Kasumi-1 (cell line): ENCODE measurements at regions not wholly inside any gene's neighbourhood (a gene's known extent, or its start where the extent isn't known, plus 50 kb on each side); places are given as distances from the start of the nearest gene placed in this dataset.
A peak's percentile ranks its signal among the peaks of the same experiment; 100 is the strongest.
"Not testable (repeated sequence)": the region's sequence is repeated elsewhere in the genome, so short reads cannot be mapped to it uniquely, and the experiment has no call there.

ENCODE experiments used
- DNase-seq, 2 experiments: peaks; one replicate each; lab custom pipeline; 2025; lab: John Stamatoyannopoulos, UW

- no peak for DNase-seq
Observed at GRCh38 chr22:26806445-26807175, 149.2 kb downstream of the MIAT start.

DNA sequence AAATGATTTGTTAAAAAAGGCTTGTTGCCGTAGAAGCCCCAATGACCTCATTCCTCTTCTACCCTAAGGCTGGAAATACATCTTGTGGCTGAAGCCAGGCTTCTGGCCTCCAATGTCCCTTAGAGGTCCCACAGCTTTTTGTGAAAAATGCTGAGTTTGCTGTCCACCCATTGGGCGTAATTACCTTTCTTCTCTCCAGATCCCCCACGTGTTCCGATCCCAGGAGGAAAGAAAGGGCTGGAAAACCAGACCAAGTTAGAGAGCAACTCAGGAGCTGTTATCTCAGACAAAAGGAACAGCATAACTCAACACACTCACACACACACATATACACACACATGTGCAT, 154.2 kb downstream of the MIAT start:
- no peak for DNase-seq

- DNase-seq, result no peak
Observed at GRCh38 chr22:26812731-26813130, 155.3 kb downstream of the MIAT start.

DNA sequence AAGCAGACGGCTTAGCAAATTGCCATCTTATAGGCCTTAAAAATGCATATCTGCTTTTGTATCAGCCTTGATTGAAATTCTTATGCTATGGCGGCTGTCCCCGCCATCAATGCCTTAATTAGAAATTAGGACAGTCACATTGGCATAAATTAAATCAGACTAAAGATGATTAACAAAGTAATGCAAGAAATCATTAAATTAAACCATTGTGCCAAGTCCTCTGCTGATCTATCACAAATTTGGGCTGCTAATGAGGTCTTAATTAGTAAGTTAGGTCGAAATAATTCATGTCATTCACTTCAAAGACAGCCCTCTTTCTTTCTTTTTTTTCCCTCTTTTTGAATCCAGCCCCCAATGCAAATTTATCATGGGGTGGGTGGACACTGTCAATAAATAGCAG, 159.3 kb downstream of the MIAT start:
- no peak for DNase-seq

DNA sequence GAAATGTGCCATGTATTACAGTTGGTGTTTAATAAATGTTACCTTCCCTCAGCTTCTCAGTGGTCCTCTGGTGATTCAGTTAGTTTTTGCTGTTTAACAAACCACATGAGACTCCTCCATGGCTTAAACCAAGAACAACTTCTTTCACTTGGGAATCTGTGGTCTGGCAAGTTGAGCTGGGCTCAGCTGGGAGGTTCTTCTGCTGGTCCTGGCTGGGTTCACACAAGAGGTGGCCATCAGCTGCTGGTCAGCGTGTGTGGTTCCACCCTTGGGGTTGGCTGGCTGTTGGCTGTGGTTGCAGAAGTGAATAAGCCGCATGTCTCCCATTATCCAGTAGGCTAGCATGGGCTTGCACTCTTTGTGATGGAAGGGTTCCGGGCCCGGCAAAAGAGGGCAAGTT, 160.5 kb downstream of the MIAT start:
- no peak for DNase-seq

GRCh38 chr22:26821854-26822253, 164.5 kb downstream of the MIAT start:
- no peak for DNase-seq

DNA sequence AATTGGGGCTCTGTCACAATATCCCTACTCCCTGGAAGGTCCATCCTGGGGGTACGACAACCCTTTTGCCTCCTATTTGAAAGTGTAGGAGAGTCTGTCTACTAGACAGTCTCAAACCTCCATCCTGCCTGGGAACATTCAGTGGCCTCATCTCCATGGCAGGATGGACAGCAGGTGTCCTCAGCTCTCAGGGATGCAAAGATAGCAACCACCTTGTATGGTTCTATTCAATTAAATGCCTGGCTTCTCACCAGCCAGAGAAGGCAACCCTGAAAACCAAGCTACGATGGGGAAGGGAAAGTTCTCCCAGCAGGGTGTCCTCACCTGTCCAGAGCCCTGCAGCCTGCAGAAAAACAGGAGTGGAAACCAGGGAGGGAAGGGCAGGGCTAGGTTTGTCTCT, 164.9 kb downstream of the MIAT start:
- no peak for DNase-seq

DNA sequence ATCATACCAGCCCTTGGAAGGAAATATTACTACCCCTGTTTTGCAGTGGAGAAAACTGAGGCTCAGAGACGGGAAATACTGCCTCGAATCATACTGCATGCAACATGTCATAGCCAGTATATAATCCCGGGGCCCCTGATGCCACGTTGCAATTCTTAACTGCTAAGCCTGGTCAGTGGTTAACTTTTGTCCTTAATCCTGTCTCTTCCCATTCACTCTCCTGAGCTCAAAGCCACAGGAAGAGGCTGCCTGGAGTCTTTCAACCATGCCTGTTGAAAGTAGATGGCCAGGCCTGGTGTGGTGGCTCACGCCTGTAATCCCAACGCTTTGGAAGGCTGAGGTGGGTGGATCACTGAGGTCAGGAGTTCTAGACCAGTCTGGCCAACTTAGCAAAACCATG, 166.6 kb downstream of the MIAT start:
- DNase-seq, result no peak

DNA sequence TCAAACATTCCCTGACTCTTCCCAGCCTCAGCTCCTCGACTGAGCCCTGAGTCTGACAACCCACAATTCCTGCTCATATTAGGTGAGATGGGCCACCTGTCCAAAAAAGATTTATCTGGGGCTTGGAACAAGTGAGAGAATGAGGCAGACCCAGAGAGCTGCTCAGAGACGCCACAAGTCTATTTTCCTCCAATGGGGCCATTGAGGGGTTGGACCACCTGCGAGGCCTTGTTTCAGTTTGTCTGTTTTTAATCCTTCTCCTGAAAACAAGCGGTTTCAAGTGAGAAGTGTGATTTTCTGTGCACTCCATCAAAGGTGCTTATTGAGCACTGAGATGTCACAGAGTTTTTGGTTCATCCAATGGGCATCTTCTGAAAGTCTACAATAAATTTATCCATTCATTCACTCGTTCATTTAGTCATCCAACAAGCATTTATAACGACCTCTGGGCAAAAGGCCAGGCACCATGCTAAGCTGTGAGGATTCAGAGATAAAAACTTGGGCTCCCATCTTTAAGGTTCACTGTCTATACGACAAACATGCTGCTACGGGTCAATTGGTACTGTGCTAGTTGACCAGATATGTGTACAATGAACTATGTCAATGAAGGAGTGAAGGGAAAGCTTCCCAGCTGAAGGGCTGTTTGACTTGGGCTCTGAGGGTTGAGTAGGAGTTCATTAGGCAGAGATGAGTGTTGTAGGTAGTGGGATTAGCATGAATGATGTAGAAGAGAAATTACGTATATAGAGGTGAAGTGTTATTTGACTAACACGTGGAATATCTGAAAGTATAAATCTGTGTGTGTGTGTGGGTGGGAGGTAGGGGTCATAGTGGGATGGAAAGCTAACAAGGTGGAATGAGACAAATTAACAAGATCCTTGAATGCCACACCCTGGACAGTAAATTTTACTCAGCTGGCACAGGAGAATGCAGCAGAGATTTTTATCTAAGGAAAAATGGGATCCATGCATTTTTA, 168.9 kb downstream of the MIAT start:
- DNase-seq, result no peak

DNA sequence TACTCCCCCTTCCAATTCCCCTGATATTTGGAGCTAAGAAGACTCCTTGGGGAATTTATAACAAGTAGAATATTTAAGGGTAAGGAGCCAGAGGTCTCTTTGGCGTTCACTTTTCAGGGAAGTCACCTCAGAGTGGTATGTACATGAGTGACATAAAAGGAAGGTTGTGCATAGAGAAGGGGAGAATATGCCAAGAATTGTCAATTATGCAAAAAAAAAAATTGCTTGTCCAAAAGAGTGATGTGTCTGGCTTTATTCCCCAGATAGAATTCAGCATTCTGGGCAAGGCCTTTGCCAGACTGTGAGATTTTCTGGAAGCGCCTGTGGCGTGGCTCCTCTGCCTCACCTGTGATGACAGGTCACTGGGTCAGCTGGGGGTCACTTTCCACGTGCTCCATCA, 170.2 kb downstream of the MIAT start:
- DNase-seq, result no peak

- DNase-seq, result no peak
Observed at GRCh38 chr22:26828311-26828710, 170.9 kb downstream of the MIAT start.

DNA sequence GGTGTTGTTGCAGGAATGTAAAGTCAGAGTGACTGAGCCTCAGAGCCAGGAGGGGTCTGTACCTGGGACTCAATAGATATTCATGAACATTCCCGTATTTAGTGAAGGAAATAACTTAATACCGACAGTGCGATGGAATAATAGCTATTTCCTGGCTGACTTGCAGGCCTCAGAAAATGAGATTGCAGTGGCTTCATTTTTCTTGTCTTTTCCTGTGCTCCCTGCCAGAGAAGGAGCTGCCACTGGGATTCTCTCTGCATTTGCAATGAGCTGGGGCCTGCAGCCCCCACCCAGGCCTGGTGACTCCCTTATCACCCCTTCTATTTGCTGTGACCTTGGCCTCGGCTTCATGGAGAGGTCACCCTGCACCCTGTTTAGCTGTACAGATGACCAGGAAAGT, 173.4 kb downstream of the MIAT start:
- no peak for DNase-seq

DNA sequence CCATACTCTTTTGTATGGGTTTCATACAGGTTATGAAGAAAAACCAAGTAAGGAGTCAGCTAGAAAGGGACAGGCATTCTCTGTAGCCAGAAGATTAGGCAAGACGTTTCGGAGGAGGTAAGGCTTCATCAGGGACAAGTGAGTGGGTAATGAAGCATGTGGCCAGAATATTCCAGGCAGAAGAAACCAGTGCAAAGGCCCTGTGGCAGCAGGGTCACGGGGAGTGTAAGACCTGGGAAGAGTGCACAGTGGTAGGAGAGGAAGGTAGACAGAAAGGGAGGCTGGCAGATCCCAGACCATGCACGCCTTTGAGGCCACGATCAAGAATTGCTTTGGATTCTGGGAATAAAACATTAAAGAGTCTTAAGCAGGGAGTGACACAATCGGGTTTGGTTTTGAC, 177.6 kb downstream of the MIAT start:
- DNase-seq, result no peak

- peak; percentile 9 to 20 for DNase-seq
Observed at GRCh38 chr22:26835929-26836528, 178.6 kb downstream of the MIAT start.

- DNase-seq, result no peak
Observed at GRCh38 chr22:26837784-26838470, 180.5 kb downstream of the MIAT start.

- no peak for DNase-seq
Observed at GRCh38 chr22:26838471-26838825, 181.1 kb downstream of the MIAT start.

GRCh38 chr22:26839216-26839615, 181.8 kb downstream of the MIAT start:
- DNase-seq, result no peak

DNA sequence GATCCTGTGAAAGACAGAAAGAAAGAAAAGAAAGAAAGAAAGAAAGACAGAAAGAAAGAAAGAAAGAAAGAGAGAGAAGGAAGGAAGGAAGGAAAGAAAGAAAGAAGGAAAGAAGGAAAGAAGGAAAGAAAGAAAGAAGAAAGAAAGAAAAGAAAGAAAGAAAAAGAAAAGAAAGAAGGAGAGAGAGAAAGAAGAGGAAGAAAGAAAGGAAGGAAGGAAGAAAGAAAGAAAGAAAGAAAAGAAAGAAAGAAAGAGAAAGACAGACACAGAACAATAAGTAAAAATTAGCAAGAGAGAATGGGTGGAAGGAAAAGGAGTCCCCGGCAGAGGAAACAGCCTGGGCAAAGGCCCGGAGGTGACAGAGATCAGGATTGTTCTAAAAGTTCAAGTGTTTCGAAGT, 183.4 kb downstream of the MIAT start:
- not testable (repeated sequence) for DNase-seq

GRCh38 chr22:26842103-26842502, 184.7 kb downstream of the MIAT start:
- DNase-seq, result no peak

DNA sequence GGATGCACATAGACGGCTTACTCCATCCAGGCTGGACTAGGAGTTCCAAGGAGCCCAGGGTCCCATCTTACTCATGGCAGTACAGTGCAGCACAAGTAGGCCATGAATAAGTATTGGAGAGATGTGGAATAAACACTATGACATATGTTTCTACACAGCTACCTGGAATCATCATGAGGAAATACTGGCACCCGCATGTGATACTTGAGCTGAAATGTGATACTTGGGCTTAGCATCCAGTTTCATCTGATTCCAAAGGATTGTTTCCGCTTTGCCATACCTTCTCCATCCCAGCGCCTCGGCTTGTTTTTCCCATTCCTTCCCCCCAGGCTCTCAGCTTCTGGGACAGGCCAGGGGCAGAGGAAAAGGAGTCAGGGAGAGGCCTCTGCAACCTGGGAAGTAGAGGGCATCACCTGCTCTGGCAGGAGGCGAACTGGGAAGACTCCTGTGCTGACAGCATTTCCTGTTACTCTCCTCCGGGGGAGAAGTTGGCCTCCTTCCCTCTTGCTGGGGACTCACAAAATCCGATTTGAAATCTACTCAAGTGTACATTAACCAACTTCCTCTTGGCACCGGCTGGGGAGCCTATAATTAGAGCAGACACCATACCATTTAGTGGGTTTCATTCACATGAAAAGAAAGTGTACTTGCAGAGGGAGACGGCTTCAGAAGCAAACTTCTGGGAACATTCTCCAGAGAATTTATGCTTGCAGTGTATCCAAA, 187.8 kb downstream of the MIAT start:
- peak; percentile 51 to 52 for DNase-seq

DNA sequence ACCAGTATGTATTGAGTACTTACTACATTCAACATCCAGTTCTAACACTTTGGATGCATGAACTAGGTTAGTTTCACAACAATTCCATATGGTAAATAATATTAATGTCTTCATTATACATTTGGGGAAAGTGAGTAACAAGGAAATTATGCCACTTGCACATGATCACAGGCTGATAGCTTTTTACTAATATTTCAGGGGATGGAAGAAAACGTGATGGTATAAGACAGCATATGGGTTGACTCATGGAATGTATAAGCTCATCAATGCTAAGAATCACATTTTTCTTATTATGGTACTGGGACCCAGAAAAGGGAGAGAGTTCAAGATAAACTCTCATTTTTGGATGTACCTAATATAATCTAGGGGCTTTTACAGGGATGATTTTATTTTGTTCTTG, 188.7 kb downstream of the MIAT start:
- DNase-seq, result no peak

DNA sequence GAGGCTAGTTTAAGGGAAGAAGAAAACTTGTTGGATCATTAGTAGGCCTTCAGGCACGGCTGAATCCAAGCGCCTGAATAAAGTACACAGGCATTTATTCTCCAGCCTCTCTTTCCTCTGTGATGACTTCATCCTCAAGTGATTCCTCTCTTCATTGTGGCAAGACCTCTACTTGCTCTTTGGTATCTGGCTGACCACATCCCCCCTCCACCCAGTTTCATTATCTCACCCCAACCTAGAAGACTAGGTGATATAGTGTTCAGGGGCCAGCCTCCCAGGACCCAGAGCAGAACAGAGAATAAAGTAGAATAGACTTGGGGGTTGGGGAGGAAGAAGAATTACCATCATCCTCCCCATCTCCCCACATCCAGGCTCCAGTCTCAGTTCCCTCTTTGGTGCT, 189.3 kb downstream of the MIAT start:
- DNase-seq, result no peak
